ENCODE measurements at regions not wholly inside any gene's neighbourhood (a gene's known extent, or its start where the extent isn't known, plus 50 kb on each side); places are given as distances from the start of the nearest gene placed in this dataset.
A peak's percentile ranks its signal among the peaks of the same experiment; 100 is the strongest.

GRCh38 chr6:167674486-167674885 lies 152.2 kb upstream of the AFDN start:
- DNase-seq (ENCODE audit: low read depth) = no peak

- DNase-seq (ENCODE audit: low read depth) = no peak
Measured at GRCh38 chr6:167676000-167676665, 150.6 kb upstream of the AFDN start.

DNA sequence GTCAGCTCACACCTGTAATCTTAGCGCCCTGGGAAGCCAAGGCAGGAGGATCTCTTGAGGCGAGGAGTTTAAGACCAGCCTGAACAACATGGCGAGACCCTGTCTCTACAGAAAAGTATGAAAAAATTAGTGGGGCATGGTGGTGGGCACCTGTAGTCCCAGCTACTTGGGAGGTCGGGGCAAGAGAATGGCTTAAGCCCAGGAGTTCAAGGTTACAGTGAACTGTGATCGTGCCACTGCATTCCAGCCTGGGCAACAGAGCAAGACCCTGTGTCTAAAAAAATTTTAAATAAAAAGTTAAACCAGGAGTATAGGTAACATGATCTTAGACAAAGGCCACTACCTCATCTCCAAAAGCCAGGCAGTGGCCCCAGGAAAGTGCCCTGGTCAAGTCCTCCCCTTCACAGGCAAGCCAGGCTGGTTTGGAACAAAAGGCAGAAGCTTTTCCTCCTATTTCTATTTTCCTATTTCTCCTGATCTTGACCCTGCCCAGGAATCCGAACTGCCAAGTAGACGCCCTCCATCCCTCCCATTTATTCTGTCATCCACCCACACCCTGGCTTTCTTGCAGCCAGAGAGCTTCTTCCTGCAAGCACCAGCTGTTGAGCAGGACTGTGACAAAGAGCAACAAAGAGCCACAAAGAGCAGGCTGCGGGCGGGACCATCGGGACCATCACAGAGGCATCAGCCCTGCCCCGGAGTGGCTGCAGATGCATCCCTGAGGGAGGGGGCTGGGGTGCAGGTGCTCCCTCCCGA lies 149.9 kb upstream of the AFDN start:
- DNase-seq (ENCODE audit: low read depth) = no peak

DNA sequence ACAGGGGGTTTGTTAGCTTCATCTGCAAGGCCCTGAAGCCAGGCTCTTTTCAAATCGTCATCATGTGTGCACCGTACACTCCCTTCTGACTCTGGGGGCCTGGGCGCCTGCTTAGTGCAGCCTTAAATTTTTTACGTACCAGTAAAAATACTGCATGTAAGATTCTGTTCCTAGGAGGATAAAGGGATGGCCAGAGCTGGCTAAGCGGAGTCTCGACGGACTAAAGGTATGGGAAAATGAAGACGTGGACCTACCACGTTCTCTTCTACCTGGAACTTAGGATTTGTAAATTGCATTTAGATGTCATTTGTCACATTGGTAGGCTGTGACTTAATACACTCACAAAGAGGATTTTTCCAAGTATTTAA lies 149.3 kb upstream of the AFDN start:
- DNase-seq (ENCODE audit: low read depth) = no peak

- DNase-seq (ENCODE audit: low read depth) = no peak
Measured at GRCh38 chr6:167678102-167679101, 148.3 kb upstream of the AFDN start.

DNA sequence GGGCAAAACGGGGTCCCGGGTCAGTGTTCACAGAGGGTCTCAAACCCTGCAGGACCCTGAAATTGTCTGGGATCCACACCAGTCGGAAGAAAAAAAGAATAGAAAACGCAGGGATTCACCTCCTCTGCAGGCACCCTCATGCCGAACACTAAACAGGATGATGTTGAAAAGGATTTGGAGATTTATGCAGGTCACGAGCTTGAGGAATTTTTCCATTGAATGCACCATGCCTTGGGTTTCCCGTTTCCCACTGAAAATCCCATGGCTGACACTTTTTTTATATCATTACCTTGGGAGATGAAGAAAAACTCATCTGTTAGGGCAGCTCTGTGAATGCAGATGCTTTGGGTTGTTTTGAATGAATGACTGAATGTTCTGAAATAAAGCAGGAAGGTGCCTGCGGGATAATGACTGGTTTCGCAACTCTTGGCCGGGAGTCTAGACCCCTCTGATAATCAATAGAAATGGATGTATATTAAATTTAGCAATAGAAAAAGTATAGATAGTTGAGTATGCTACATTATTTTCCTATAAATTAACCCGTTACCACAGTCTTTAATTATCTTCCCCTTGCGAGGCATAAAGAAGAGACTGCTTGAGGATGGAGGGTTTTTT lies 147.5 kb upstream of the AFDN start:
- DNase-seq (ENCODE audit: low read depth) = no peak

GRCh38 chr6:167679790-167680604 lies 146.7 kb upstream of the AFDN start:
- no peak for DNase-seq (ENCODE audit: low read depth)

- DNase-seq (ENCODE audit: low read depth) = no peak
Measured at GRCh38 chr6:167680605-167681149, 146.0 kb upstream of the AFDN start.

- DNase-seq (ENCODE audit: low read depth) = no peak
Measured at GRCh38 chr6:167682125-167682524, 144.6 kb upstream of the AFDN start.

- DNase-seq (ENCODE audit: low read depth) = no peak
Measured at GRCh38 chr6:167682546-167683027, 144.1 kb upstream of the AFDN start.

DNA sequence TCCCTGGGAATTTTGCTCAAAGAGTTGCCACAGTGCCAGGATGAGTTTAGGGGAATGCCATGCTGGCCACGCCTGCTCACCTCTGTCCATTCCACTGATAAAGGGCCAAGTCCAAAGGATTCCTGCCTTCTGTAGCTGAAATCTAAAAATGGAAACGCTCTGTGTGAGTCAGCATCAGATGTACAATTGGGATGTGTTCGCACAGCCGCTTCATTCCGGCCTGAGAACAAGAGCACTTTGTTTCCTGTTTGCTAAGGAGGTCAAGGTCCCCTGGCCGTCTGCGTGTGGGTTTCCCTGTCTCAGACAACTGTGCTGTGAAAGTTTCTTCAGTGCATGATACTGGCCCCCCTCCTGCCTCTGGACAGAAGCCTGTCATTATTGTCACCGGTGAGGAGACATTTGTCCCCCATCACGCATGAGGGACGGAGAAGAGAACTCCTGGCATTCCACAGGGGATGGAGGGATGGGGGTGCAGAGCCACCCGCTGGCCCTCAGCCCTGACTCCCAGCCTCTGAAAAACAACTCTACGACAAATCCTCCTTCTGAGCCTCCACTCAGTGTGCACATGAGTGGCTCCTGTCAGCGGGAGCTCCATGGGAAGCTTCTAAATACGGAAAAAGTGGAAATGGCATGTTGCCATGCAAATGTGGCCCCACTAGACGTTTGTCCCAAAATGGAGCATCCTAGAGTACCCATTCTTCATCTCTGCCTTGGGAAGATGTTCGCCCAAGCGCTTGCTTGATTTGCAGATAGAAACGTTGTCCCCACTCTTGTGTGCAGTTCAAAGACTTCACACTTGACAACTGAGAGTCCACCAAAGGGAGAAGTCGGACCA lies 143.5 kb upstream of the AFDN start:
- peak; percentile 44 for DNase-seq (ENCODE audit: low read depth)

DNA sequence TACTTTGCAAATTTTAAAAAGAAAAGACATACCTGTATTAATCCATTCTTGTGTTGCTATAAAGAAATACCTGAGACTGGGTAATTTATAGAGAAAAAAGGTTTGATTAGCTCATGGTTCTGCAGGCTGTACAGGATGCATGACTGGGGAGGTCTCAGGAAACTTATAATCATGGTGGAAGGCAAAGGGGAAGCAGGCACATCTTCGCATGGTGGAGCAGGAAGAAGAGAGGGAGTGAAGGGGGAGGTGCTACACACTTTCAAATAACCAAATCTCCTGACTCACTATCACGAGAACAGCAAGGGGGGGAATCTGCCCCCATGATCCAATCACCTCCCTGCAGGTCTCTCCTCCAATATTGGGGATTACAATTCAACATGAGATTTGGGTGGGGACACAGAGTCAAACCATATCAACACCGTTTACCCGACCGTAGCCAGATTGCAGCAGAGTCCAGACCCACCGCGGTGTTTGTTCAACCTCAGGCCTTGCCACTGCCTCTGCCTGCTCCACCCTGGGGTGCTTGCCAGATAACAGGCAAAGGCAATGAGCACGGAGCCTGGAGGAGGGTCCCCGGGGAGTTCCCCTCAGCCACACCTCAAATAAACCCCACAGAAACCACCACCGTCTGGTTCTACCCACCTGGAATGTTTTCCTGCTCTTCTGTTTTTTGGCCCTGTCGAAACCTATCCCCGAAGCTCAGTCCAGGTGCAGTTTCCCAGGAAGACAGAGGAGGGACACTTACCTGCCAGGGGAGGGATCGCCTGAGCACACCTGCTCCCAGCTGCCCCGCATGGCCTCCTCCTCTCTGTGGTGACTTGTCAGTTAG lies 142.2 kb upstream of the AFDN start:
- DNase-seq (ENCODE audit: low read depth) = no peak

- no peak for DNase-seq (ENCODE audit: low read depth)
Measured at GRCh38 chr6:167685654-167686053, 141.1 kb upstream of the AFDN start.

DNA sequence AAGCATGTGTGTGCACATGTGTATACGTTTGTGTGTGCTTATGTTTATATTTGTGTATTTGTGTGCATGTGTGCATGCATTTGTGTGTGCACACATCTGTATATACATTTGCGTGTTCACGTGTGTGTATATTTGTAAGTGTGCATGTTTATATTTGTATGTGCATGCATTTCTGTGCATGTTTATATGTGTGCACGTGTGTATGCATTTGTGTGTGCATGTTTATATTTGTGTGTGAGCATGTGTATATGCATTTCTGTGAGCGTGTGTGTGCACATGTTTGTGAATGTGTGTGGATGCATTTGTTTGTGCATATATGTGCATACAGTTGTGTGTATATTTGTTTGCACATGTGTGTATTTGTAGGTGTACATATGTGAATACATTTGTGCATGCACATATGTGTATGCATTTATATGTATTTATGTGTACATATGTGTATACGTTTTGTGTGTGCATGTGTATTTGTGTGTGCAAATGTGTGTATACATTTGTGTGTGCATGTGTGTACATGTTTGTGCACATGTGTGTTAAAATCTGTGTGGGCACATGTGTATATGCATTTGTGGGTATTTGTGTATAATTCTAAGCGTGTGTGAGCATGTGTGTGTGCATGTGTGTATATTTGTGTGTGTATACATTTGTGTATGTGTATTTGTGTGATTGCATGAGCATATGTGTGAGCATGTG lies 140.4 kb upstream of the AFDN start:
- no peak for DNase-seq (ENCODE audit: low read depth)

DNA sequence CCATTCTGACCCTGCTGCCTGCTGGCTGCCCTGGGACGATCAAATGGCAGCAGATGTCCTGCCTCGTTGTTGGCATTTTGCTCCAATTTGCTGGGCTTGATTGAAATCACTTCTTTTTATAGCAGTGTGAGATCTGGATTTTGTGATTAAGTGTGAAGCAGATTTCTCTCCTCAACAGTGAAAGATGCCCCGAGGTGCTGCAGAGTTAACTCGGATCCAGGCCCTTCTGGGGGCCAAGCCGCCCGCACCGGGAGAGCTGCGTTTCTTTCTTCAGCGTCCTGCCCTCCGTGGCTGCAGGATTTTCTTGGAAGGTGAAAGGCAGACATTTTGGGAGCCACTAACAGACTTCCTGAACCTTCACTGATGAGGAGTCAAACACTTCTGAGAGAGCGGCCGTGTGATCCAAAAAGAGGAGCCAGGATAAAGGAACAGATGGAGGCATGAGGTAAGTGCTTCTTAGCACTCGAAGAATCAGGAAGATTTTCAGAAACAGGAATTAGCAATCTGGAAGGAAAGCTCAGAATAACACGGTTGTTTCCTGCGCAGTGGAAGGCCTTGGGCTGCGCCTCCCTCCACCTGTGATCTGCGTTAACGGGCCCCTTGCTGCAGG lies 139.5 kb upstream of the AFDN start:
- DNase-seq (ENCODE audit: low read depth) = no peak

- DNase-seq (ENCODE audit: low read depth) = no peak
Measured at GRCh38 chr6:167688123-167688522, 138.6 kb upstream of the AFDN start.

- no peak for DNase-seq (ENCODE audit: low read depth)
Measured at GRCh38 chr6:167689278-167689677, 137.4 kb upstream of the AFDN start.

GRCh38 chr6:167689751-167690150 lies 137.0 kb upstream of the AFDN start:
- no peak for DNase-seq (ENCODE audit: low read depth)

Measured in Daoy (cell line).